GM18502 (cell line): ENCODE measurements at regions not wholly inside any gene's neighbourhood (a gene's known extent, or its start where the extent isn't known, plus 50 kb on each side); places are given as distances from the start of the nearest gene placed in this dataset.
A peak's percentile ranks its signal among the peaks of the same experiment; 100 is the strongest.

ENCODE experiments used
- ATAC-seq: cut with Tn5 transposase; IDR thresholded peaks from one replicate; pipeline ENCODE4 v1.9.1; 2021; ENCODE audit warnings: mild to moderate bottlenecking; ENCODE audit not compliant: unreplicated experiment, poor library complexity

- ATAC-seq: no peak
Measured at GRCh38 chr2:136251197-136251884, 133.4 kb upstream of the CXCR4 start.

GRCh38 chr2:136250131-136250530 is 132.2 kb upstream of the CXCR4 start:
- no peak for ATAC-seq

GRCh38 chr2:136248907-136249306 is 131.0 kb upstream of the CXCR4 start:
- no peak for ATAC-seq

GRCh38 chr2:136248242-136248641 is 130.3 kb upstream of the CXCR4 start:
- ATAC-seq: no peak

GRCh38 chr2:136247204-136247950 is 129.4 kb upstream of the CXCR4 start:
- ATAC-seq: no peak

GRCh38 chr2:136246086-136246669 is 128.2 kb upstream of the CXCR4 start:
- peak; percentile 94 for ATAC-seq

- no peak for ATAC-seq
Measured at GRCh38 chr2:136245211-136245610, 127.3 kb upstream of the CXCR4 start.

GRCh38 chr2:136244536-136244885 is 126.6 kb upstream of the CXCR4 start:
- ATAC-seq: no peak

- no peak for ATAC-seq
Measured at GRCh38 chr2:136243638-136244535, 125.9 kb upstream of the CXCR4 start.

- no peak for ATAC-seq
Measured at GRCh38 chr2:136242687-136243277, 124.8 kb upstream of the CXCR4 start.

- ATAC-seq: no peak
Measured at GRCh38 chr2:136242100-136242499, 124.2 kb upstream of the CXCR4 start.

- no peak for ATAC-seq
Measured at GRCh38 chr2:136239079-136239685, 121.2 kb upstream of the CXCR4 start.

- ATAC-seq: peak; percentile 84
Measured at GRCh38 chr2:136238286-136239078, 120.5 kb upstream of the CXCR4 start.

GRCh38 chr2:136236019-136236418 is 118.1 kb upstream of the CXCR4 start:
- ATAC-seq: no peak

GRCh38 chr2:136235546-136235945 is 117.6 kb upstream of the CXCR4 start:
- no peak for ATAC-seq

GRCh38 chr2:136234261-136234660 is 116.3 kb upstream of the CXCR4 start:
- ATAC-seq: no peak

- no peak for ATAC-seq
Measured at GRCh38 chr2:136233298-136233697, 115.3 kb upstream of the CXCR4 start.

- ATAC-seq: no peak
Measured at GRCh38 chr2:136232456-136233172, 114.7 kb upstream of the CXCR4 start.
